NB4 (cell line): ENCODE measurements at regions not wholly inside any gene's neighbourhood (a gene's known extent, or its start where the extent isn't known, plus 50 kb on each side); places are given as distances from the start of the nearest gene placed in this dataset.

Experiments
- CTCF ChIP-seq: IDR thresholded peaks from one replicate; pipeline ENCODE4 v1.5.1; 2012; ENCODE audit warnings: low read depth, low read length
- MAX ChIP-seq: IDR thresholded peaks from 2 replicates; pipeline ENCODE4 v1.6.1; 2011; ENCODE audit warnings: low read depth, low read length
- MYC ChIP-seq: IDR thresholded peaks from 2 replicates; pipeline ENCODE4 v1.6.1; 2011; ENCODE audit warnings: low read depth, low read length
- POLR2A ChIP-seq: IDR thresholded peaks from 2 replicates; pipeline ENCODE4 v1.6.1; 2011; ENCODE audit warnings: mild to moderate bottlenecking; ENCODE audit not compliant: insufficient read length; ENCODE audit errors: extremely low read depth

- no peak for TF ChIP-seq CTCF
- TF ChIP-seq MAX = no peak
- no peak for TF ChIP-seq POLR2A
- TF ChIP-seq MYC = no peak
These were observed 148.2 kb downstream of the RWDD3 start for GRCh38 chr1:95382000-95382786.
